HAP-1 (cell line): ENCODE measurements at regions not wholly inside any gene's neighbourhood (a gene's known extent, or its start where the extent isn't known, plus 50 kb on each side); places are given as distances from the start of the nearest gene placed in this dataset.
A peak's percentile ranks its signal among the peaks of the same experiment; 100 is the strongest.
"Not testable (repeated sequence)": the region's sequence is repeated elsewhere in the genome, so short reads cannot be mapped to it uniquely, and the experiment has no call there.

Experiments used
- DNase-seq, 2 experiments: peaks; one replicate each; pipeline ENCODE4 v3.0.0-alpha.2; 2016 to 2020; ENCODE audit warnings: low spot score in 2 of 2
- H3K27me3 ChIP-seq: fragments of 250-450 bp; sonication (Bioruptor Pico); 2 replicates; pipeline ENCODE4 v1.5.1; 2020; ENCODE audit warnings: low read depth, mild to moderate bottlenecking, moderate library complexity
- H3K36me3 ChIP-seq: fragments of 250-450 bp; sonication (Bioruptor Pico); replicated peaks from 2 replicates; pipeline ENCODE4 v1.5.1; 2020; ENCODE audit warnings: mild to moderate bottlenecking
- H3K4me1 ChIP-seq: fragments of 250-450 bp; sonication (Bioruptor Pico); 2 replicates; pipeline ENCODE4 v1.5.1; 2020; ENCODE audit warnings: mild to moderate bottlenecking
- H3K4me3 ChIP-seq: fragments of 250-450 bp; sonication (Bioruptor Pico); 2 replicates; pipeline ENCODE4 v1.5.1; 2020; ENCODE audit warnings: mild to moderate bottlenecking, moderate library complexity
- H3K9me3 ChIP-seq: fragments of 250-450 bp; sonication (Bioruptor Pico); 2 replicates; pipeline ENCODE4 v1.5.1; 2020; ENCODE audit warnings: mild to moderate bottlenecking, moderate library complexity
- in situ Hi-C: fragments of 300-500 bp; cut with MboI; formaldehyde crosslinking; loops from 3 replicates; pipeline ENCODE4 v1.14.3; 2020; ENCODE audit warnings: low sequenced_read_pairs, inconsistent platforms, mixed read lengths

DNA sequence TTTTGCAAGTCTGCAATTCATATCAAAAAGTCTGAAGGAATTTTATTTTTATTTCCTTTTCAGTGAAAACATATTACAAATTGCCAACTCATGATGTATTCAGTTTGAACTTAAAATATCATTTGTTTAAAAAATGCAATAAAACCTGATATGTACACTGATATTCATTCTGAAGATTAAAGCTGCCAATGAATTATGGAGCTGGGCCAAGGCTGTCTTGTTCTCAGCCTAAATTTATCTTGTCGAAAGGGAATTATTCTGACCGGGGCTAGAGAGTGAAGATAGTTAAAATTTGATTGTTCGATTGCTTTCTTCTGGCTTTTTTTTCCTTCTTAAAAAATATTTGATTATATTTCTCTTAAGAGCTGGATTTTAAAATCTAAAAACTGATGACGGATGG, 54.0 kb upstream of the RBFOX1 start:
- H3K27me3 ChIP-seq: no peaks in the 10 kb centered on the region
- no peaks in the 10 kb centered on the region for H3K9me3 ChIP-seq
- no peak overlapping the region for H3K4me3 ChIP-seq
- no peaks in the 10 kb centered on the region for H3K4me1 ChIP-seq
- in situ Hi-C loops: no loop called here
- no peaks in the 10 kb centered on the region for H3K36me3 ChIP-seq
- DNase-seq: no peak

- in situ Hi-C loops: no loop called here
- Histone ChIP-seq H3K9me3 (no peaks in the 10 kb centered on the region), H3K27me3 (no peaks in the 10 kb centered on the region), H3K4me1 (no peaks in the 10 kb centered on the region), H3K36me3 (no peaks in the 10 kb centered on the region), H3K4me3 (no peak overlapping the region)
- no peak for DNase-seq
These were observed 60.0 kb upstream of the RBFOX1 start for GRCh38 chr16:7272567-7273158.

GRCh38 chr16:7271486-7271885, 61.2 kb upstream of the RBFOX1 start:
- Histone ChIP-seq H3K9me3 (no peaks in the 10 kb centered on the region), H3K36me3 (no peaks in the 10 kb centered on the region), H3K4me3 (no peak overlapping the region), H3K4me1 (no peaks in the 10 kb centered on the region), H3K27me3 (no peaks in the 10 kb centered on the region)
- DNase-seq: no peak
- in situ Hi-C loops: no loop called here

DNA sequence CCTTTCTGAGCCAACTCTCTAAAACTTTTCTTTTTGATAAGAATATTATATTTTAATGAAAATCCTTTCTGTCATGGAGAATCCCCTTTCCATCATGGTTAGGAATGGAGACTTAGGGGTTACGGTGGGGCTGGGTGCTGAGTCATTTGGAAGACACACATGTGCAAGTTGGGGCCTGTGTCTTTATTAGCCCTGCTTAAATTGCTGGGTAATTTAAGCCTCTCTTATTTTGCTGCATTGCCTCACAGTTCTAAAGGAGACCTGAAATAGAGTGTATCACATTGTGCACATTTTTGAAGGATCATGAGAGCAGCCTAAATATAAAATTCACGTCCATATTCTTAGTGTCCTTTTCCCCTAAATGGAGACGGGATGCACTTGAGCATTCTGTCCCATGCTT, 61.8 kb upstream of the RBFOX1 start:
- H3K27me3 ChIP-seq: no peaks in the 10 kb centered on the region
- no peaks in the 10 kb centered on the region for H3K36me3 ChIP-seq
- in situ Hi-C loops: no loop called here
- H3K4me1 ChIP-seq: no peaks in the 10 kb centered on the region
- no peak for DNase-seq
- no peaks in the 10 kb centered on the region for H3K9me3 ChIP-seq
- H3K4me3 ChIP-seq: no peak overlapping the region

DNA sequence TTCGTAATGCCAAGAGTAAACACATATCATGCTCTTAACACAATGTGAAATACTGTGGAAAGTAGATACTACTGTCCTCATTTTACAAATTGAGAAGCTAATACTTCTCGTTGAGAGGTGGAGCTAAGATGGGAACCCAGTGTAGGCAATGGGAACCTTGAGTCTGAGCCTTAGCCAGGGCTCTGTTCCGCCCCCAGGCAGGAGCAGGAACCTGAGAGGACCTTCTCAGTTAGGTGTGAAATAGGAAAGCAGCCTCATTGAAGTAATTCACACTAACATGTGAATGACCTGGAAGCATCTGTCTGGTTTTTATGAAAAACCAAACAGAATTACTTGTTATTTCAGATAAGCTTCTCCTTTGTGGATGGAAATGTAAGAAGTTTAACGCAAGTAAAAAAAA, 62.6 kb upstream of the RBFOX1 start:
- no peaks in the 10 kb centered on the region for H3K4me1 ChIP-seq
- no peak for DNase-seq
- in situ Hi-C loops: no loop called here
- H3K9me3 ChIP-seq: no peaks in the 10 kb centered on the region
- no peaks in the 10 kb centered on the region for H3K27me3 ChIP-seq
- H3K4me3 ChIP-seq: no peak overlapping the region
- no peaks in the 10 kb centered on the region for H3K36me3 ChIP-seq

DNA sequence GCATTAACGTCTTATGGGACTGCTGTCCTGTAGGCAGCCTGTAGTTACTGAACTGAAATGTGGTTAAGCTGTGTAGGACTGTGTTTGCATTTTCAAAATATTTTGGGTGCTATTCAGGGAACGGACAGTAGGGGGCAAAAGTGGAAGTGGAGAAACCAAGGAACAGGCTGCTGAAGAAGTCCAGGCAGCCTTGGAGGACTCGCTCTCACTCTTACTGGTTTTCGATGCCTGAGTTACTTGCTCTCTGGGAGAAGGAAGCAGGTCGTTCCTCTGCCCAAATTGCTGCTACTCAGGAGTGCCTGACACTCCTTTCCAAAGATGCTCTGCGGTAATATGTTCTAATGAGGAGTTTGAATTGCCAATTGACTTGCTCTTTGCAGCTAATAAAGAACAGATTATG, 64.5 kb upstream of the RBFOX1 start:
- Histone ChIP-seq H3K4me3 (no peak overlapping the region), H3K27me3 (no peaks in the 10 kb centered on the region), H3K36me3 (no peaks in the 10 kb centered on the region), H3K4me1 (no peaks in the 10 kb centered on the region), H3K9me3 (no peaks in the 10 kb centered on the region)
- in situ Hi-C loops: no loop called here
- peak in 1 of 2 experiments; percentile 17 for DNase-seq

- no peak for DNase-seq
- in situ Hi-C loops: no loop called here
- no peaks in the 10 kb centered on the region for H3K4me1 ChIP-seq
These were observed 75.6 kb upstream of the RBFOX1 start for GRCh38 chr16:7257016-7257415.

GRCh38 chr16:7246578-7246977, 86.1 kb upstream of the RBFOX1 start:
- in situ Hi-C loops: no loop called here
- no peaks in the 10 kb centered on the region for H3K4me1 ChIP-seq

More at GRCh38 chr16:7257016-7257415, 75.6 kb upstream of the RBFOX1 start:
- no peaks in the 10 kb centered on the region for H3K36me3 ChIP-seq
- H3K9me3 ChIP-seq: no peaks in the 10 kb centered on the region
- no peaks in the 10 kb centered on the region for H3K27me3 ChIP-seq
- no peak overlapping the region for H3K4me3 ChIP-seq

GRCh38 chr16:7239547-7239946, 93.1 kb upstream of the RBFOX1 start:
- in situ Hi-C loops: no loop called here
- Histone ChIP-seq H3K36me3 (no peaks in the 10 kb centered on the region), H3K4me3 (no peak overlapping the region), H3K4me1 (no peaks in the 10 kb centered on the region), H3K27me3 (no peaks in the 10 kb centered on the region), H3K9me3 (no peaks in the 10 kb centered on the region; the same call in 1 of the 2 replicates)
- no peak for DNase-seq

More at GRCh38 chr16:7246578-7246977, 86.1 kb upstream of the RBFOX1 start:
- Histone ChIP-seq H3K27me3 (no peaks in the 10 kb centered on the region), H3K9me3 (no peaks in the 10 kb centered on the region), H3K4me3 (no peak overlapping the region), H3K36me3 (no peaks in the 10 kb centered on the region)
- no peak for DNase-seq

DNA sequence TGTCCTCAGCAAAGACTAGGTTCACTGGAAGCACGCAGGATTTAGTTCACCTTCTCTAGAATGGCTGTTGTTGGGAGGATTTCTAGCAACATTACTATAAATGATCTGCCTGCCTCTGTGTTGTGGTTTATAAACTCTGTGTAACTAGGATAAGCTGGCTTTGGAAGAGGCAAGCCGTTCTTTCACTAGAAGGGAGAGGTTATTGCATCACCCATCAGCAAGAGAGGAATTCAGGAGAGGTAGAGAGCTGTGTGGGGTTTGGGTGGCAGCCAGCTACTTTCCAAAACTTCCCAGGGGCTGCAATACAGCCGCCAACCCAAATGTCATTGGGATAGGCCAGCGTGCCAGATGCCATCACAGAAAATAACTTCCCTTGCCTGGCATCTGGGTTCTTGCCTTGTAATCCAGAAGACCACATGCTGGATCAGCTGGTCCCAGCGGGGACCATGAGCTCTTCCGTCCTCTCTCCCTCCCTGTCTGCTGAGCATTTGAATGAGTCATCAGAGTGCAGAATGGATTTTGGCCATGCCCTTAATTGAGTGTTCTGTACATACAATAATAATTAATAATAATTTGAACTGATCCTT, 95.7 kb upstream of the RBFOX1 start:
- Histone ChIP-seq H3K4me3 (no peak overlapping the region), H3K36me3 (no peaks in the 10 kb centered on the region), H3K9me3 (no peaks in the 10 kb centered on the region; the same call in 1 of the 2 replicates), H3K27me3 (no peaks in the 10 kb centered on the region), H3K4me1 (no peaks in the 10 kb centered on the region)
- no peak for DNase-seq
- in situ Hi-C loops: no loop called here

- in situ Hi-C loops: no loop called here
- no peaks in the 10 kb centered on the region for H3K4me1 ChIP-seq
- no peaks in the 10 kb centered on the region for H3K27me3 ChIP-seq
These were observed 98.7 kb upstream of the RBFOX1 start for GRCh38 chr16:7233975-7234374.

DNA sequence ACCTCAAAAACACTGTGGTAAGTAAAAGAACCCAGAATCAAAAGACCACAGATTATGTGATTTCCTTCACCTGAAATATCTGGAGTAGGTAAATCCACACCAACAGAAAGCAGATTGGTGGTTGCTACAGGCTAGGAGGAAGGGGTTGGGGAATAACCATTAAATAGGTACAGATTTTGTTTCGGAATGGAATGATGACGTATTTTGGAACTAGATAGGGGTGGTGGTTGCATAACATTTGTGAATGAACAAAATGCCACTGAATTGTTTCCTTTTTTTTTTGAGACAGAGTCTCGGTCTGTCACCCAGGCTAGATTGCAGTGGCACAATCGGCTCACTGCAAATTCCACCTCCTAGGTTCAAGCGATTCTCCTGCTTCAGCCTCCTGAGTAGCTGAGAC, 100.9 kb upstream of the RBFOX1 start:
- DNase-seq: no peak
- no peaks in the 10 kb centered on the region for H3K4me1 ChIP-seq
- H3K4me3 ChIP-seq: no peak overlapping the region
- no peaks in the 10 kb centered on the region for H3K27me3 ChIP-seq
- no peaks in the 10 kb centered on the region for H3K36me3 ChIP-seq
- H3K9me3 ChIP-seq: no peaks in the 10 kb centered on the region; the same call in 1 of the 2 replicates
- in situ Hi-C loops: no loop called here

More at GRCh38 chr16:7233975-7234374, 98.7 kb upstream of the RBFOX1 start:
- no peak for DNase-seq
- Histone ChIP-seq H3K4me3 (no peak overlapping the region), H3K9me3 (no peaks in the 10 kb centered on the region; the same call in 1 of the 2 replicates), H3K36me3 (no peaks in the 10 kb centered on the region)

GRCh38 chr16:7229433-7230218, 103.0 kb upstream of the RBFOX1 start:
- in situ Hi-C loops, H3K36me3 ChIP-seq, H3K4me1 ChIP-seq, H3K9me3 ChIP-seq, H3K27me3 ChIP-seq, DNase-seq, H3K4me3 ChIP-seq: not testable (repeated sequence)

DNA sequence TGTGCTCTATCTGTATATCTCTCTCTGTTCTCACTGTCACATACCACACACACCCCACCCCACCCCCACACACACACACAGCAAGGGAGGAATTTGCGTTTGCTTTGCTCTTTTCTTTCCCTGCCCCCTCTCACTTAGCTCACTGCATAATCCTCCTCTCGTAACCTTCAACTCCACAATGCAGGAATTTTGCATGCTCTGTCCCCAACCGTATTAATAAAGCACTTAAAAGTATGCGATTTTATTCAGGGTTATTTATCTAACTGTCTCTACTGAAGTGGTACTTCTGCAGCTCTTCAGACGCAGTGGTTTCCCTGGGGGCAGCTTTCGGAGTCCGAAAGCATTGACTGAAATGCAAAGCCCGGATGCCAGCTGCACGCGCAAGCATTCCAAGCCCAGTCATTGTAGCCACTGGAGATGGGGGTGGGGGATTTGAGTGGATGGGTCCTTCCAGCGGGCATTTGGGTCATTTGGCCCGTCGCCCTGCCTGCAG, 105.4 kb upstream of the RBFOX1 start:
- Histone ChIP-seq H3K36me3 (no peaks in the 10 kb centered on the region), H3K4me3 (no peak overlapping the region), H3K9me3 (no peaks in the 10 kb centered on the region; the same call in none of the 2 replicates), H3K27me3 (no peaks in the 10 kb centered on the region), H3K4me1 (no peaks in the 10 kb centered on the region)
- in situ Hi-C loops: no loop called here
- no peak for DNase-seq
